ENCODE measurements at regions not wholly inside any gene's neighbourhood (a gene's known extent, or its start where the extent isn't known, plus 50 kb on each side); places are given as distances from the start of the nearest gene placed in this dataset.

- no peak for DNase-seq (ENCODE audit: low read depth)
- H3K4me3 ChIP-seq (ENCODE audit: low read length) = no peak overlapping the region
- no peaks in the 10 kb centered on the region for H3K27me3 ChIP-seq (replicated peaks; ENCODE audit: control insufficient read depth, insufficient read depth, low read length)
- no peaks in the 10 kb centered on the region for H3K9me3 ChIP-seq (ENCODE audit: control insufficient read depth, low read length)
- no peaks in the 10 kb centered on the region for H3K4me1 ChIP-seq (ENCODE audit: control insufficient read depth, insufficient read depth, low read length)
- H3K9ac ChIP-seq (ENCODE audit: low read length) = no peak overlapping the region
- no peaks in the 10 kb centered on the region for H3K36me3 ChIP-seq (ENCODE audit: control insufficient read depth, insufficient read depth, low read length, severe bottlenecking)
These were observed 775.9 kb upstream of the INTU start for GRCh38 chr4:126856906-126857305.

DNA sequence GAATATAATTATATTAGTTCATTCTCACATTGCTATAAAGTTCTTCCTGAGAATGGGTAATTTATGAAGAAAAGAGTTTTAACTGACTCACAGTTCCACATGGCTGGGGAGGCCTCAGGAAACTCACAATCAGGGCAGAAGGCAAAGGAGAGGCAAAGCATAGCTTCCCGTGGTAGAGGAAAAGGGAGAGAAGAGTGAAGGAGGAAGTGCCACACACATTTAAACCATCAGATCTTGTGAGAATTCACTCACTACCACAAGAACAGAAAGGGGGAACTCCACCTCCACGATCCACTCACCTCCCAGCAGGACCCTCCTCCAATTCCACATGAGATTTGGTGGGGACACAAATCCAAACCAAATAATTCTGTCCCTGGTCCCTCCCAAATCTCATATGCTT, 773.4 kb upstream of the INTU start:
- Histone ChIP-seq H3K4me1 (ENCODE audit: control insufficient read depth, insufficient read depth, low read length) (no peaks in the 10 kb centered on the region), H3K4me3 (ENCODE audit: low read length) (no peak overlapping the region), H3K9ac (ENCODE audit: low read length) (no peak overlapping the region), H3K27me3 (replicated peaks; ENCODE audit: control insufficient read depth, insufficient read depth, low read length) (no peaks in the 10 kb centered on the region), H3K9me3 (ENCODE audit: control insufficient read depth, low read length) (no peaks in the 10 kb centered on the region), H3K36me3 (ENCODE audit: control insufficient read depth, insufficient read depth, low read length, severe bottlenecking) (no peaks in the 10 kb centered on the region)
- no peak for DNase-seq (ENCODE audit: low read depth)

- Histone ChIP-seq H3K9me3 (ENCODE audit: control insufficient read depth, low read length) (no peaks in the 10 kb centered on the region), H3K27me3 (replicated peaks; ENCODE audit: control insufficient read depth, insufficient read depth, low read length) (no peaks in the 10 kb centered on the region), H3K4me3 (ENCODE audit: low read length) (no peak overlapping the region), H3K36me3 (ENCODE audit: control insufficient read depth, insufficient read depth, low read length, severe bottlenecking) (no peaks in the 10 kb centered on the region), H3K9ac (ENCODE audit: low read length) (no peak overlapping the region), H3K4me1 (ENCODE audit: control insufficient read depth, insufficient read depth, low read length) (no peaks in the 10 kb centered on the region)
- DNase-seq (ENCODE audit: low read depth) = no peak
These were observed 772.9 kb upstream of the INTU start for GRCh38 chr4:126859872-126860271.

GRCh38 chr4:126860308-126860707, 772.4 kb upstream of the INTU start:
- no peaks in the 10 kb centered on the region for H3K27me3 ChIP-seq (replicated peaks; ENCODE audit: control insufficient read depth, insufficient read depth, low read length)
- no peak overlapping the region for H3K9ac ChIP-seq (ENCODE audit: low read length)
- no peaks in the 10 kb centered on the region for H3K36me3 ChIP-seq (ENCODE audit: control insufficient read depth, insufficient read depth, low read length, severe bottlenecking)
- H3K9me3 ChIP-seq (ENCODE audit: control insufficient read depth, low read length) = no peaks in the 10 kb centered on the region
- no peak overlapping the region for H3K4me3 ChIP-seq (ENCODE audit: low read length)
- no peaks in the 10 kb centered on the region for H3K4me1 ChIP-seq (ENCODE audit: control insufficient read depth, insufficient read depth, low read length)
- DNase-seq (ENCODE audit: low read depth) = no peak

- Histone ChIP-seq H3K9me3 (ENCODE audit: control insufficient read depth, low read length) (peaks cover 13% of the 10 kb centered on the region), H3K4me1 (ENCODE audit: control insufficient read depth, insufficient read depth, low read length) (no peaks in the 10 kb centered on the region), H3K9ac (ENCODE audit: low read length) (no peak overlapping the region), H3K36me3 (ENCODE audit: control insufficient read depth, insufficient read depth, low read length, severe bottlenecking) (no peaks in the 10 kb centered on the region), H3K4me3 (ENCODE audit: low read length) (no peak overlapping the region), H3K27me3 (replicated peaks; ENCODE audit: control insufficient read depth, insufficient read depth, low read length) (no peaks in the 10 kb centered on the region)
- no peak for DNase-seq (ENCODE audit: low read depth)
These were observed 762.8 kb upstream of the INTU start for GRCh38 chr4:126869967-126870366.

DNA sequence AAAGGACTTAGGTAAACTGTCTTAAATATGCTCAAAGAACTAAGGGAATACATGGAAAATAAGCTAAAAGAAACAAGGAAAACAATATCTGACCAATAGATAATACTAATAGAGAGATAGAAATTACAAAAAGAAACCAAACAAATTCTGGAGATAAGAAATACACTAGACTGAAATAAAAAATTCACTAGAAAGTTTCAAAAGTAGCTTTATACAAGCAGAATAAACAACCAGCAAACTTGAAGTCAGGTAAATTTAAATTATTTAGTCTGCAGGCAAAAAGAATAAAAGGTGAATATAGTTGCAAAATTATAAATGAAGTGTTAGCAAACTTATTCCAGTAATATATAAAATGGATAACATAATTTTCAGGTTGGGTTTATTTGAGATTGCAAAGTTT, 760.9 kb upstream of the INTU start:
- H3K36me3 ChIP-seq (ENCODE audit: control insufficient read depth, insufficient read depth, low read length, severe bottlenecking) = no peaks in the 10 kb centered on the region
- no peaks in the 10 kb centered on the region for H3K4me1 ChIP-seq (ENCODE audit: control insufficient read depth, insufficient read depth, low read length)
- no peak overlapping the region for H3K9ac ChIP-seq (ENCODE audit: low read length)
- H3K9me3 ChIP-seq (ENCODE audit: control insufficient read depth, low read length) = peaks cover 13% of the 10 kb centered on the region
- H3K4me3 ChIP-seq (ENCODE audit: low read length) = no peak overlapping the region
- no peak for DNase-seq (ENCODE audit: low read depth)
- H3K27me3 ChIP-seq (replicated peaks; ENCODE audit: control insufficient read depth, insufficient read depth, low read length) = no peaks in the 10 kb centered on the region

- Histone ChIP-seq H3K4me3 (ENCODE audit: low read length) (no peak overlapping the region), H3K27me3 (replicated peaks; ENCODE audit: control insufficient read depth, insufficient read depth, low read length) (no peaks in the 10 kb centered on the region), H3K36me3 (ENCODE audit: control insufficient read depth, insufficient read depth, low read length, severe bottlenecking) (no peaks in the 10 kb centered on the region), H3K9me3 (ENCODE audit: control insufficient read depth, low read length) (peaks cover 13% of the 10 kb centered on the region), H3K9ac (ENCODE audit: low read length) (no peak overlapping the region), H3K4me1 (ENCODE audit: control insufficient read depth, insufficient read depth, low read length) (no peaks in the 10 kb centered on the region)
- no peak for DNase-seq (ENCODE audit: low read depth)
These were observed 758.2 kb upstream of the INTU start for GRCh38 chr4:126874533-126874932.

DNA sequence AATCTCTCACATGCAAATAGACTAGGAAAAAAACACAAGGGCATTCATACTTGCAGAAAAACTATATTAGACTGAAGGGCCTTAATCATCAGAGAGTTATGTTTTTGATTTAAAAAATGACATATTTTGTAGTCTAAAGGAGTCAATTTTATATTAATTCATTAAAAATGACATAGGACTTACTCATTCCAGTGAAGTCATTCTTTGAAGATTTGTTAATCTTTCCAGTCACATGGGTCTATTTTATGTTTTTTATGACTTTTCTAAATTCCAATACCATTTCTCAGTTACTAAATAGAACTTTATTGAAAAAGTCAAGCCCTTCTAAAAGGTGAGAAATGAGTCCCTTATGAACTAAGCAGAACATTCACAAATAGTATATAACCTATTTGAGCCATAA, 743.8 kb upstream of the INTU start:
- Histone ChIP-seq H3K9ac (ENCODE audit: low read length) (no peak overlapping the region), H3K4me1 (ENCODE audit: control insufficient read depth, insufficient read depth, low read length) (peaks cover 10% of the 10 kb centered on the region), H3K9me3 (ENCODE audit: control insufficient read depth, low read length) (no peaks in the 10 kb centered on the region), H3K4me3 (ENCODE audit: low read length) (no peak overlapping the region), H3K27me3 (replicated peaks; ENCODE audit: control insufficient read depth, insufficient read depth, low read length) (no peaks in the 10 kb centered on the region), H3K36me3 (ENCODE audit: control insufficient read depth, insufficient read depth, low read length, severe bottlenecking) (no peaks in the 10 kb centered on the region)
- peak; percentile 50 for DNase-seq (ENCODE audit: low read depth)

DNA sequence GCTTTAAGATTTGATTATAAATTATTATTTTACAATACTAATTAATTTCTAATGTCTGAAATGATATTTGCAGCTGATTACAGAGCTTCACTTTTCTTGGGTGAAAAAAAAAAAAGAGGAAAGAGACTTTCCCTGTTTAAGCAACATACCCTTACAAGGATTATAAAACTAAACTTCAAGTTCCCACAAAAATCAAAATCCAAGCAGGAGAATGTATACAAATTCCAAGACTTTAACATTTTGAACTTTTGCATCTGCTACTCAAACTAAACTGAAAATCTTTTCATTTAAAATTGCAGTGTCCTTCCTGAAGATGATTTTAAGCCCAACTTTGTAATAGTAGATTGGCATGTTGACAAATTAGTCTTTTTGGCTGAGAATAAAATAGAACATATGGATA, 742.4 kb upstream of the INTU start:
- Histone ChIP-seq H3K4me3 (ENCODE audit: low read length) (no peak overlapping the region), H3K36me3 (ENCODE audit: control insufficient read depth, insufficient read depth, low read length, severe bottlenecking) (no peaks in the 10 kb centered on the region), H3K9ac (ENCODE audit: low read length) (no peak overlapping the region), H3K27me3 (replicated peaks; ENCODE audit: control insufficient read depth, insufficient read depth, low read length) (no peaks in the 10 kb centered on the region), H3K9me3 (ENCODE audit: control insufficient read depth, low read length) (no peaks in the 10 kb centered on the region), H3K4me1 (ENCODE audit: control insufficient read depth, insufficient read depth, low read length) (peaks cover 10% of the 10 kb centered on the region)
- peak; percentile 30 for DNase-seq (ENCODE audit: low read depth)

GRCh38 chr4:126890994-126891393, 741.8 kb upstream of the INTU start:
- Histone ChIP-seq H3K36me3 (ENCODE audit: control insufficient read depth, insufficient read depth, low read length, severe bottlenecking) (no peaks in the 10 kb centered on the region), H3K27me3 (replicated peaks; ENCODE audit: control insufficient read depth, insufficient read depth, low read length) (no peaks in the 10 kb centered on the region), H3K9ac (ENCODE audit: low read length) (no peak overlapping the region), H3K4me3 (ENCODE audit: low read length) (no peak overlapping the region), H3K9me3 (ENCODE audit: control insufficient read depth, low read length) (no peaks in the 10 kb centered on the region), H3K4me1 (ENCODE audit: control insufficient read depth, insufficient read depth, low read length) (peaks cover 14% of the 10 kb centered on the region)
- peak; percentile 36 for DNase-seq (ENCODE audit: low read depth)

DNA sequence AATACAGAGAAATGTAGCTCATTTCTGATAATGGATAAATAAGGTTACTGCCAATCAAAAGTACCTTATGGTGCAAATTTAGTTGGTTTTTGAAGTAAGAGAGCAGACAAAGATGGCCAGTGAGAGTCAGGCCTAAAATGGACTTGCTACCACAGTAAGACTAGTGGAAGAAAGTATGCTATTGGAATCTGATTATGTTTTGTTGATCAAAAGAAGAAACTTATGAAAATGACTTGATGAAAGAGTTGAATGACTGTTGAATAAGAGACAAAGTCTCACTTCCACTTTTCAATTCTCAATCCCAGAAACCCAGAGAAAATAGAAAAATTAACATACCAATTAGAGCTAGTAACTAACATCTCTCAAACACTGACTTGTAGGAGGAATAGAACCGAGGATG, 737.8 kb upstream of the INTU start:
- no peak overlapping the region for H3K9ac ChIP-seq (ENCODE audit: low read length)
- no peak for DNase-seq (ENCODE audit: low read depth)
- no peak overlapping the region for H3K4me3 ChIP-seq (ENCODE audit: low read length)
- H3K27me3 ChIP-seq (replicated peaks; ENCODE audit: control insufficient read depth, insufficient read depth, low read length) = no peaks in the 10 kb centered on the region
- H3K4me1 ChIP-seq (ENCODE audit: control insufficient read depth, insufficient read depth, low read length) = peaks cover 26% of the 10 kb centered on the region
- no peaks in the 10 kb centered on the region for H3K9me3 ChIP-seq (ENCODE audit: control insufficient read depth, low read length)
- H3K36me3 ChIP-seq (ENCODE audit: control insufficient read depth, insufficient read depth, low read length, severe bottlenecking) = no peaks in the 10 kb centered on the region

GRCh38 chr4:126895988-126896570, 736.7 kb upstream of the INTU start:
- Histone ChIP-seq H3K4me1 (ENCODE audit: control insufficient read depth, insufficient read depth, low read length) (peaks cover 31% of the 10 kb centered on the region), H3K36me3 (ENCODE audit: control insufficient read depth, insufficient read depth, low read length, severe bottlenecking) (no peaks in the 10 kb centered on the region), H3K4me3 (ENCODE audit: low read length) (no peak overlapping the region), H3K9me3 (ENCODE audit: control insufficient read depth, low read length) (no peaks in the 10 kb centered on the region), H3K27me3 (replicated peaks; ENCODE audit: control insufficient read depth, insufficient read depth, low read length) (no peaks in the 10 kb centered on the region), H3K9ac (ENCODE audit: low read length) (no peak overlapping the region)
- DNase-seq (ENCODE audit: low read depth) = no peak

Data from adipocyte (in vitro differentiated cells).